ENCODE measurements at regions not wholly inside any gene's neighbourhood (a gene's known extent, or its start where the extent isn't known, plus 50 kb on each side); places are given as distances from the start of the nearest gene placed in this dataset.
A peak's percentile ranks its signal among the peaks of the same experiment; 100 is the strongest.

GRCh38 chr14:100404419-100404818 is 81.3 kb downstream of the SLC25A47 start:
- ATAC-seq (ENCODE audit: low read depth), result no peak
- no peak for TF ChIP-seq CTCF (IDR thresholded peaks at IDR 0.05; ENCODE audit: poor library complexity, severe bottlenecking)
- Histone ChIP-seq H3K4me1 (ENCODE audit: insufficient read depth, poor library complexity, severe bottlenecking) (peaks cover 19% of the 10 kb centered on the region), H3K27ac (ENCODE audit: poor library complexity, severe bottlenecking) (no peak overlapping the region), H3K27me3 (ENCODE audit: insufficient read depth, poor library complexity, severe bottlenecking) (no peaks in the 10 kb centered on the region), H3K9me3 (ENCODE audit: severe bottlenecking) (no peaks in the 10 kb centered on the region), H3K36me3 (ENCODE audit: low read depth) (no peaks in the 10 kb centered on the region), H3K4me3 (ENCODE audit: severe bottlenecking) (no peak overlapping the region)
- DNase-seq (ENCODE audit: low spot score), result no peak

GRCh38 chr14:100405760-100406455 is 82.8 kb downstream of the SLC25A47 start:
- no peaks in the 10 kb centered on the region for H3K36me3 ChIP-seq (ENCODE audit: low read depth)
- no peak for TF ChIP-seq CTCF (IDR thresholded peaks at IDR 0.05; ENCODE audit: poor library complexity, severe bottlenecking)
- ATAC-seq (ENCODE audit: low read depth) (no peak), DNase-seq (ENCODE audit: low spot score) (no peak)
- no peaks in the 10 kb centered on the region for H3K9me3 ChIP-seq (ENCODE audit: severe bottlenecking)
- H3K27ac ChIP-seq (ENCODE audit: poor library complexity, severe bottlenecking), result peak overlapping the region; percentile 6
- no peaks in the 10 kb centered on the region for H3K27me3 ChIP-seq (ENCODE audit: insufficient read depth, poor library complexity, severe bottlenecking)
- peaks cover 26% of the 10 kb centered on the region for H3K4me1 ChIP-seq (ENCODE audit: insufficient read depth, poor library complexity, severe bottlenecking)
- H3K4me3 ChIP-seq (ENCODE audit: severe bottlenecking), result no peak overlapping the region

- DNase-seq (ENCODE audit: low spot score) (no peak), ATAC-seq (ENCODE audit: low read depth) (peak; percentile 60)
- Histone ChIP-seq H3K9me3 (ENCODE audit: severe bottlenecking) (no peaks in the 10 kb centered on the region), H3K4me3 (ENCODE audit: severe bottlenecking) (no peak overlapping the region), H3K36me3 (ENCODE audit: low read depth) (no peaks in the 10 kb centered on the region), H3K27ac (ENCODE audit: poor library complexity, severe bottlenecking) (peak overlapping the region; percentile 6), H3K27me3 (ENCODE audit: insufficient read depth, poor library complexity, severe bottlenecking) (no peaks in the 10 kb centered on the region), H3K4me1 (ENCODE audit: insufficient read depth, poor library complexity, severe bottlenecking) (peaks cover 26% of the 10 kb centered on the region)
- TF ChIP-seq CTCF (IDR thresholded peaks at IDR 0.05; ENCODE audit: poor library complexity, severe bottlenecking), result no peak
Measured at GRCh38 chr14:100406505-100407131, 83.5 kb downstream of the SLC25A47 start.

- no peak for TF ChIP-seq CTCF (IDR thresholded peaks at IDR 0.05; ENCODE audit: poor library complexity, severe bottlenecking)
- ATAC-seq (ENCODE audit: low read depth), result no peak
- DNase-seq (ENCODE audit: low spot score), result peak; percentile 59
- Histone ChIP-seq H3K27me3 (ENCODE audit: insufficient read depth, poor library complexity, severe bottlenecking) (no peaks in the 10 kb centered on the region), H3K9me3 (ENCODE audit: severe bottlenecking) (no peaks in the 10 kb centered on the region), H3K4me3 (ENCODE audit: severe bottlenecking) (no peak overlapping the region), H3K36me3 (ENCODE audit: low read depth) (no peaks in the 10 kb centered on the region), H3K4me1 (ENCODE audit: insufficient read depth, poor library complexity, severe bottlenecking) (peaks cover 26% of the 10 kb centered on the region), H3K27ac (ENCODE audit: poor library complexity, severe bottlenecking) (no peak overlapping the region)
Measured at GRCh38 chr14:100407376-100408102, 84.4 kb downstream of the SLC25A47 start.
